ENCODE measurements at regions not wholly inside any gene's neighbourhood (a gene's known extent, or its start where the extent isn't known, plus 50 kb on each side); places are given as distances from the start of the nearest gene placed in this dataset.
"Not testable (repeated sequence)": the region's sequence is repeated elsewhere in the genome, so short reads cannot be mapped to it uniquely, and the experiment has no call there.

- not testable (repeated sequence) for H3K27ac ChIP-seq; H3K9me3 ChIP-seq (replicated peaks); H3K27me3 ChIP-seq; H3K4me3 ChIP-seq; H3K36me3 ChIP-seq; H3K4me1 ChIP-seq; DNase-seq
Measured at GRCh38 chr12:126985663-126986062, 1281.3 kb upstream of the TMEM132C start.

GRCh38 chr12:126989532-126989931 lies 1277.4 kb upstream of the TMEM132C start:
- H3K27ac ChIP-seq = no peak overlapping the region
- no peaks in the 10 kb centered on the region for H3K36me3 ChIP-seq
- H3K4me1 ChIP-seq = no peaks in the 10 kb centered on the region
- no peak for DNase-seq
- no peak overlapping the region for H3K4me3 ChIP-seq
- H3K9me3 ChIP-seq (replicated peaks) = no peaks in the 10 kb centered on the region
- H3K27me3 ChIP-seq = no peaks in the 10 kb centered on the region

GRCh38 chr12:126993898-126994297 lies 1273.1 kb upstream of the TMEM132C start:
- no peaks in the 10 kb centered on the region for H3K36me3 ChIP-seq
- no peak for DNase-seq
- H3K4me1 ChIP-seq = no peaks in the 10 kb centered on the region
- no peak overlapping the region for H3K4me3 ChIP-seq
- H3K27ac ChIP-seq = no peak overlapping the region
- no peaks in the 10 kb centered on the region for H3K27me3 ChIP-seq
- no peaks in the 10 kb centered on the region for H3K9me3 ChIP-seq (replicated peaks)

GRCh38 chr12:126994599-126994998 lies 1272.4 kb upstream of the TMEM132C start:
- no peaks in the 10 kb centered on the region for H3K36me3 ChIP-seq
- no peaks in the 10 kb centered on the region for H3K9me3 ChIP-seq (replicated peaks)
- no peak overlapping the region for H3K4me3 ChIP-seq
- H3K4me1 ChIP-seq = no peaks in the 10 kb centered on the region
- H3K27me3 ChIP-seq = no peaks in the 10 kb centered on the region
- no peak overlapping the region for H3K27ac ChIP-seq
- DNase-seq = no peak

GRCh38 chr12:126998031-126998430 lies 1268.9 kb upstream of the TMEM132C start:
- no peaks in the 10 kb centered on the region for H3K27me3 ChIP-seq
- no peaks in the 10 kb centered on the region for H3K4me1 ChIP-seq
- H3K9me3 ChIP-seq (replicated peaks) = no peaks in the 10 kb centered on the region
- no peak overlapping the region for H3K27ac ChIP-seq
- no peaks in the 10 kb centered on the region for H3K36me3 ChIP-seq
- no peak for DNase-seq
- H3K4me3 ChIP-seq = no peak overlapping the region

GRCh38 chr12:126998747-126999285 lies 1268.2 kb upstream of the TMEM132C start:
- H3K36me3 ChIP-seq = no peaks in the 10 kb centered on the region
- no peak for DNase-seq
- H3K4me3 ChIP-seq = no peak overlapping the region
- no peaks in the 10 kb centered on the region for H3K9me3 ChIP-seq (replicated peaks)
- H3K27me3 ChIP-seq = no peaks in the 10 kb centered on the region
- H3K27ac ChIP-seq = no peak overlapping the region
- H3K4me1 ChIP-seq = no peaks in the 10 kb centered on the region

GRCh38 chr12:126999352-126999751 lies 1267.6 kb upstream of the TMEM132C start:
- no peaks in the 10 kb centered on the region for H3K27me3 ChIP-seq
- H3K36me3 ChIP-seq = no peaks in the 10 kb centered on the region
- H3K9me3 ChIP-seq (replicated peaks) = no peaks in the 10 kb centered on the region
- no peak overlapping the region for H3K27ac ChIP-seq
- H3K4me1 ChIP-seq = no peaks in the 10 kb centered on the region
- no peak overlapping the region for H3K4me3 ChIP-seq
- no peak for DNase-seq

- Histone ChIP-seq H3K27ac (no peak overlapping the region), H3K4me1 (no peaks in the 10 kb centered on the region), H3K9me3 (replicated peaks) (no peaks in the 10 kb centered on the region), H3K27me3 (no peaks in the 10 kb centered on the region), H3K36me3 (no peaks in the 10 kb centered on the region), H3K4me3 (no peak overlapping the region)
- DNase-seq = no peak
Measured at GRCh38 chr12:127005406-127005805, 1261.6 kb upstream of the TMEM132C start.

- H3K9me3 ChIP-seq (replicated peaks) = no peaks in the 10 kb centered on the region
- no peak for DNase-seq
- no peaks in the 10 kb centered on the region for H3K36me3 ChIP-seq
- no peak overlapping the region for H3K27ac ChIP-seq
- no peaks in the 10 kb centered on the region for H3K27me3 ChIP-seq
- H3K4me3 ChIP-seq = no peak overlapping the region
- no peaks in the 10 kb centered on the region for H3K4me1 ChIP-seq
Measured at GRCh38 chr12:127006972-127007371, 1260.0 kb upstream of the TMEM132C start.

- no peaks in the 10 kb centered on the region for H3K27me3 ChIP-seq
- no peak for DNase-seq
- H3K4me3 ChIP-seq = no peak overlapping the region
- H3K36me3 ChIP-seq = no peaks in the 10 kb centered on the region
- no peak overlapping the region for H3K27ac ChIP-seq
- no peaks in the 10 kb centered on the region for H3K9me3 ChIP-seq (replicated peaks)
- H3K4me1 ChIP-seq = no peaks in the 10 kb centered on the region
Measured at GRCh38 chr12:127008755-127009403, 1258.1 kb upstream of the TMEM132C start.

- Histone ChIP-seq H3K27me3 (no peaks in the 10 kb centered on the region), H3K4me1 (no peaks in the 10 kb centered on the region), H3K27ac (no peak overlapping the region), H3K9me3 (replicated peaks) (no peaks in the 10 kb centered on the region), H3K36me3 (no peaks in the 10 kb centered on the region), H3K4me3 (no peak overlapping the region)
- DNase-seq = no peak
Measured at GRCh38 chr12:127012109-127012508, 1254.9 kb upstream of the TMEM132C start.

GRCh38 chr12:127013197-127013596 lies 1253.8 kb upstream of the TMEM132C start:
- DNase-seq = no peak
- Histone ChIP-seq H3K27me3 (no peaks in the 10 kb centered on the region), H3K27ac (no peak overlapping the region), H3K9me3 (replicated peaks) (no peaks in the 10 kb centered on the region), H3K4me3 (no peak overlapping the region), H3K4me1 (no peaks in the 10 kb centered on the region), H3K36me3 (no peaks in the 10 kb centered on the region)

GRCh38 chr12:127014079-127014478 lies 1252.9 kb upstream of the TMEM132C start:
- Histone ChIP-seq H3K27ac (no peak overlapping the region), H3K27me3 (no peaks in the 10 kb centered on the region), H3K4me1 (no peaks in the 10 kb centered on the region), H3K4me3 (no peak overlapping the region), H3K36me3 (no peaks in the 10 kb centered on the region), H3K9me3 (replicated peaks) (no peaks in the 10 kb centered on the region)
- no peak for DNase-seq

- DNase-seq = no peak
- Histone ChIP-seq H3K9me3 (replicated peaks) (no peaks in the 10 kb centered on the region), H3K4me1 (no peaks in the 10 kb centered on the region), H3K36me3 (no peaks in the 10 kb centered on the region), H3K27ac (no peak overlapping the region), H3K4me3 (no peak overlapping the region), H3K27me3 (no peaks in the 10 kb centered on the region)
Measured at GRCh38 chr12:127024791-127025190, 1242.2 kb upstream of the TMEM132C start.

GRCh38 chr12:127025545-127025944 lies 1241.4 kb upstream of the TMEM132C start:
- Histone ChIP-seq H3K9me3 (replicated peaks) (no peaks in the 10 kb centered on the region), H3K27me3 (no peaks in the 10 kb centered on the region)
- no peak for DNase-seq

More at GRCh38 chr12:127025545-127025944, 1241.4 kb upstream of the TMEM132C start:
- Histone ChIP-seq H3K36me3 (no peaks in the 10 kb centered on the region), H3K4me3 (no peak overlapping the region), H3K27ac (no peak overlapping the region), H3K4me1 (no peaks in the 10 kb centered on the region)

Data from SJCRH30 (cell line).